ENCODE measurements at regions not wholly inside any gene's neighbourhood (a gene's known extent, or its start where the extent isn't known, plus 50 kb on each side); places are given as distances from the start of the nearest gene placed in this dataset.

GRCh38 chr19:27962264-27962663 is 1250.7 kb downstream of the UQCRFS1 start:
- TF ChIP-seq, protein P1, sequence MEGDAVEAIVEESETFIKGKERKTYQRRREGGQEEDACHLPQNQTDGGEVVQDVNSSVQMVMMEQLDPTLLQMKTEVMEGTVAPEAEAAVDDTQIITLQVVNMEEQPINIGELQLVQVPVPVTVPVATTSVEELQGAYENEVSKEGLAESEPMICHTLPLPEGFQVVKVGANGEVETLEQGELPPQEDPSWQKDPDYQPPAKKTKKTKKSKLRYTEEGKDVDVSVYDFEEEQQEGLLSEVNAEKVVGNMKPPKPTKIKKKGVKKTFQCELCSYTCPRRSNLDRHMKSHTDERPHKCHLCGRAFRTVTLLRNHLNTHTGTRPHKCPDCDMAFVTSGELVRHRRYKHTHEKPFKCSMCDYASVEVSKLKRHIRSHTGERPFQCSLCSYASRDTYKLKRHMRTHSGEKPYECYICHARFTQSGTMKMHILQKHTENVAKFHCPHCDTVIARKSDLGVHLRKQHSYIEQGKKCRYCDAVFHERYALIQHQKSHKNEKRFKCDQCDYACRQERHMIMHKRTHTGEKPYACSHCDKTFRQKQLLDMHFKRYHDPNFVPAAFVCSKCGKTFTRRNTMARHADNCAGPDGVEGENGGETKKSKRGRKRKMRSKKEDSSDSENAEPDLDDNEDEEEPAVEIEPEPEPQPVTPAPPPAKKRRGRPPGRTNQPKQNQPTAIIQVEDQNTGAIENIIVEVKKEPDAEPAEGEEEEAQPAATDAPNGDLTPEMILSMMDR (IDR thresholded peaks at IDR 0.05): no peak
- TF ChIP-seq POLR2AphosphoS5 (IDR thresholded peaks at IDR 0.05) (no peak), POLR2A (IDR thresholded peaks at IDR 0.05) (no peak), EP300 (IDR thresholded peaks at IDR 0.05) (no peak)

Data from sigmoid colon (tissue), 4 donors.